Epithelial cell of proximal tubule (primary cell): ENCODE measurements at regions not wholly inside any gene's neighbourhood (a gene's known extent, or its start where the extent isn't known, plus 50 kb on each side); places are given as distances from the start of the nearest gene placed in this dataset.

Source experiments
- DNase-seq: peaks from one replicate; pipeline ENCODE4 v3.0.0-alpha.2; 2011; ENCODE audit warnings: low read depth
- H3K4me3 ChIP-seq: 2 replicates; pipeline ENCODE4 v1.5.1; 2011; ENCODE audit warnings: low read depth, mild to moderate bottlenecking, low read length
- TF ChIP-seq, protein P1 (sequence below): conservative IDR thresholded peaks from 2 replicates; pipeline ENCODE4 v1.5.1; 2012; ENCODE audit warnings: low read depth, mild to moderate bottlenecking, low read length

- no peak overlapping the region for H3K4me3 ChIP-seq
- TF ChIP-seq, protein P1, sequence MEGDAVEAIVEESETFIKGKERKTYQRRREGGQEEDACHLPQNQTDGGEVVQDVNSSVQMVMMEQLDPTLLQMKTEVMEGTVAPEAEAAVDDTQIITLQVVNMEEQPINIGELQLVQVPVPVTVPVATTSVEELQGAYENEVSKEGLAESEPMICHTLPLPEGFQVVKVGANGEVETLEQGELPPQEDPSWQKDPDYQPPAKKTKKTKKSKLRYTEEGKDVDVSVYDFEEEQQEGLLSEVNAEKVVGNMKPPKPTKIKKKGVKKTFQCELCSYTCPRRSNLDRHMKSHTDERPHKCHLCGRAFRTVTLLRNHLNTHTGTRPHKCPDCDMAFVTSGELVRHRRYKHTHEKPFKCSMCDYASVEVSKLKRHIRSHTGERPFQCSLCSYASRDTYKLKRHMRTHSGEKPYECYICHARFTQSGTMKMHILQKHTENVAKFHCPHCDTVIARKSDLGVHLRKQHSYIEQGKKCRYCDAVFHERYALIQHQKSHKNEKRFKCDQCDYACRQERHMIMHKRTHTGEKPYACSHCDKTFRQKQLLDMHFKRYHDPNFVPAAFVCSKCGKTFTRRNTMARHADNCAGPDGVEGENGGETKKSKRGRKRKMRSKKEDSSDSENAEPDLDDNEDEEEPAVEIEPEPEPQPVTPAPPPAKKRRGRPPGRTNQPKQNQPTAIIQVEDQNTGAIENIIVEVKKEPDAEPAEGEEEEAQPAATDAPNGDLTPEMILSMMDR: no peak
- DNase-seq: no peak
Measured at GRCh38 chr9:24434183-24434582, 111.5 kb downstream of the IZUMO3 start.

DNA sequence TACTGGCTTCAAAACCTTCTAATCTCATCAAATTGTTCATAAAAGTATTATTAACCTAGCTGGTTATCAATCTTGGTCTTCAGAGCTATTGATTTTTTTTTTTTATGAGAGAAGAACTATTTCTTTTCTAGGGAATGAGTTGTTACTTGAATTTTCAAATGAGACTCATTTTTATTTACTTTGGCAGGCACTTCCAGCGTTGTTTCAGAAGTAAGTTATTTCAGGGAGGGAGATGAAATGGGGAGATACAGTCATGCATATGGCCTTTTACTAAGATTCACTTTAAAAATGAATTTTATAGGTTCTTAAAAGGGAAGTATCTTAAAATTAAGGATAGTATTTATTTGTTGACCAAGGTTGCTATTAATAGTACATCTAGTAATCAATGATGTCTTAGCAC, 129.6 kb downstream of the IZUMO3 start:
- no peak for DNase-seq
- TF ChIP-seq, protein P1: no peak
- no peak overlapping the region for H3K4me3 ChIP-seq

DNA sequence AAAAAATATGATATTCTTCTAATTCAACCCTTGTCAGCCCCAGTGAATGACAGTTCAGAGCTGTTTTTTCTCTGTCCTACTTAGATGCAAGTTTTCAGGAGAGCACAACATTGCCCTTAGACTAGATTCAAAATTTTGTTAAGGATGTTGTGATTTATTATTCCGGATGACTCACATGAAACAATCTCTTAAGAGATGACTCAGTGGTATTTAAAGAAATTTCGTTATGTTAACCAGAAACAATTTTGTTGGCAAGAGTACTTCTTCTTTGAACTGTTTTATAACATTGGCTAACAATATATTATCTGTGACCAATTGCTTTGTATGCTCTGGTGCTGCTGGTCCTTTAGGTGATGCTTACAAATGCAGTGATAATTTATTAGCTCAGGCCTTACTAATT, 132.0 kb downstream of the IZUMO3 start:
- no peak overlapping the region for H3K4me3 ChIP-seq
- TF ChIP-seq, protein P1: no peak
- DNase-seq: no peak

DNA sequence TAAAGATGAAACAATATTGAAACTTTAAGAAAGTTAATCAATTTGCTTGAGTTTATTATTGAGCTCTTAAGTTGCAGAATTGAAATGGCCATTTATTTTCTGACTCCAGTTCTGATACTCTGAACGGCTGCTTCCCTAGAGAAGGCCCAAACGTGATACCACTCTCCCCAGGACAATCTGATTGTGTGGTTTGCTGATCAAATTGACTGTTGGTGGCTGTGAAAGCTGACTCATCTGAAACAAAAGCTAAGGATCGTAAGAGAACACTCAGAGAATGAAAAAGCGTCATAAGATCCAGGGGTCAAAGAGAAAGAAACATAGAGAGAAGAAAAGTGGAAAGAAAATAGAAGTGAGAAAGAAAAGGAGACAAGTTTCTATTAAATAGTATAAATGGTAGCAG, 147.2 kb downstream of the IZUMO3 start:
- no peak overlapping the region for H3K4me3 ChIP-seq
- DNase-seq: no peak

GRCh38 chr9:24391095-24391494, 154.6 kb downstream of the IZUMO3 start:
- no peak overlapping the region for H3K4me3 ChIP-seq
- TF ChIP-seq, protein P1: no peak
- DNase-seq: no peak

More for the DNA sequence above, 147.2 kb downstream of the IZUMO3 start:
- TF ChIP-seq, protein P1: no peak

DNA sequence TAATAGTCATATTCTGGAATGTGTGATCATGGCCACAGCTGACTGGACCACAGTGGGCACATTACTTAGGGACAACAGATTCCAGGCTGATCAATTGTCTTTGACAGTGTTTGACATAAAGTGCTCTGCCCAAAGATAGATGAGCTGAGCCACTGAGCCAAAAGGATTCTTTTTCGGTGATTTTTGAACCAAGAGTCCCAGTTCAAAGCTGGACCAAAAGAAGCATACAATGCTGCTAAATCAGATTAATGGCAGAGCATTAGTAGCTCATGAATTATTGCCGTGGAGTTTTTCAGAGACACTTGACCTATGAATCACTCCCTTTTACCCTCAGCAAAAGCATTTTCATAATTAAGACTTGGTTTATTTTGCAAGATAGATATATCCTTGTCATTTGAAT, 160.6 kb downstream of the IZUMO3 start:
- H3K4me3 ChIP-seq: no peak overlapping the region
- no peak for DNase-seq
- TF ChIP-seq, protein P1: no peak

DNA sequence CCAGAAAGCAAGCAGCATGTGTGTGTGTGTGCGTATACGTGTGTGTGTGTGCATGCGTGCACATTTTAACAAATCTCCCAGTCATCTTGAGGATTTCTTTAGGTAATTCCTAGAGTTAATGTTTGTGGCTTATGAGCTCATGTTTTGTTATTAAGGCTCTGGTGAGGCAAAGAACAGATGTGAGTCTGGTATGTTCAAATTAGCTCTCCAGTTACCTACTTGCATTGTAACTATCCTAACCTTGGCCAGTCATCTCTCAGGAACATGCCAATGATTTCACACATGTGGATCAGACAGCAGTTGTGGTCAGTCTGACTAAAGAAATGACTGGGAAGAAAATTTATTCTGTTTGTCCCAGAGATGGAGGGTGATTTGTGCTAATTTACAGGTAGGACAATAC, 163.1 kb downstream of the IZUMO3 start:
- TF ChIP-seq, protein P1: no peak
- no peak overlapping the region for H3K4me3 ChIP-seq
- no peak for DNase-seq
